ENCODE measurements at regions not wholly inside any gene's neighbourhood (a gene's known extent, or its start where the extent isn't known, plus 50 kb on each side); places are given as distances from the start of the nearest gene placed in this dataset.
"Not testable (repeated sequence)": the region's sequence is repeated elsewhere in the genome, so short reads cannot be mapped to it uniquely, and the experiment has no call there.

GRCh38 chr15:53209396-53210042 is 419.4 kb upstream of the ONECUT1 start:
- DNase-seq: no peak

DNA sequence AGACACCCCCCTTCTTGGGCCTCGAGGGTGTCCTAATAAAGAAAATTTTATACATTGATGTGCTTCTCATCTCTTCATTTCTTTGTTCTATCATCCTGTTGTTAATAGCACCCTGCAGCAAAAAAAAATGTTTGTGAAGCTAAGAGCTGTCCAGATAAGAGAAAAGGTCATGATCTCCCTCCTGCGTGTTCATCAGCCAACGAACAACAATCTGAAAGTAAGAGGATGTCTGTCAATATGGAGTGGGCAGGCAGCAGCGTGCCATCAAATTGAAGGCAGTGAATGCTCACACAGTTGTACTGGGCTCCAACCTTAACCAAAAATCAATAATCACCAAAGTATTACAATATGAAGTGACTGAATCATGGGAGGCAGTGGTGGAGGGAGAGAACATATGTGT is 418.6 kb upstream of the ONECUT1 start:
- no peak for DNase-seq

DNA sequence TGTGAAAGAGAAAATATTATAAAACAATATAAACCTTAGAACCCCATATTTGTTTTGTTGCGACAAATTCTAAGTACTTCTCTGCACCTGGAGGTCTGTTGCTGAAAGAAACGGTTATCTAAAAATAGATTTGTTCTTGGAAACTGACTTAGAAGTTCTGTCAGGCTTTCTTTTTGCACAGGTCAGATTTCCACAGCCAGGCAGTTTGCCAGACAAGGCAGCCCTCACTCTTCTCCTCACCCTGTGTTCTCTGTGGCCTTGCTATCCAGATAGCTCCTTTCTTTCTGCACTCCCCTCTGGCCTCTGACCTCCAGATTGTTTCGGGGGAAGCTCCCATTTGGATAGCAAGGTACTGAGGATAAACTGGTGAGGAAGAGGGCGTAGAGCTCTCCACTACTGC is 413.3 kb upstream of the ONECUT1 start:
- no peak for DNase-seq

DNA sequence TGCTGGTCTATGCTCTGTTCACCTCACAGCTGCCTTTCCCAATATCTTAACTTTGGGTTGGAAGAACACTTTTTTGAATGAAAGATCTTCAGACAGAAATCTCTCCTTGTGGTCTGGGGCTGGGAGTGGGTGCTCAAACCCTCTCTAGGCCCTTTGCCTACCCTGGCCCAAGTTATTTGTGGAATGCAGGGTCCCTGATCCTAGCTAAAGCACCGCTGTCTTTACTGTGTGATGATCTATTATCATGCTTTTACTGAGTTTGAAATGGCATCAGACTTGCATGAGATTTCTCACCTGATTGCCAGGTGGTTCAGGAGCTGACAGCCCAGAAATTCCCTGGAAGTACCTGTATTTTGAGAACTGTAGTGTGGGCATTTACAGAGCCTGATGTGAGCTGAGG is 412.7 kb upstream of the ONECUT1 start:
- no peak for DNase-seq

- DNase-seq: peak; percentile 64
Observed at GRCh38 chr15:53197426-53197839, 407.3 kb upstream of the ONECUT1 start.

- no peak for DNase-seq
Observed at GRCh38 chr15:53196788-53197187, 406.7 kb upstream of the ONECUT1 start.

GRCh38 chr15:53196242-53196641 is 406.1 kb upstream of the ONECUT1 start:
- no peak for DNase-seq

GRCh38 chr15:53193149-53193548 is 403.0 kb upstream of the ONECUT1 start:
- no peak for DNase-seq

DNA sequence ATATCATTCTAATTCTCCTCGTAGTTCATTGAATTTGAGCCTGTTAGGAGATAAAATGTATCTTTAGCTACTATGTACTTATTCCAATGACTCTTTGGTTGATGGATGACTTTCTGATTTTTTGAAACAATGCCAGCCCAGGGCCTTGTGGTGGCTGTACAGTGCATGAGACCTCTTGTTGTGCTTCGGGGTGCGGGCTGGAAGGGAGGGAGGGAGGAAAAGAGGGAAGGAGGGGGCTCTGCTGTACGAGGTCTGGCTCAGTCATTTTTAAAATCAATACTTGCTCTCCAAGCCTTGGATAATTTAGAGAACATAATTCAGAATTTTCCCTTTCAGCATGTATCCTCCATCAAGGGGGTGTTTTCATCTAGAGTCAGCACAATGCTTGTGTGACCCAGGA is 399.7 kb upstream of the ONECUT1 start:
- no peak for DNase-seq

DNA sequence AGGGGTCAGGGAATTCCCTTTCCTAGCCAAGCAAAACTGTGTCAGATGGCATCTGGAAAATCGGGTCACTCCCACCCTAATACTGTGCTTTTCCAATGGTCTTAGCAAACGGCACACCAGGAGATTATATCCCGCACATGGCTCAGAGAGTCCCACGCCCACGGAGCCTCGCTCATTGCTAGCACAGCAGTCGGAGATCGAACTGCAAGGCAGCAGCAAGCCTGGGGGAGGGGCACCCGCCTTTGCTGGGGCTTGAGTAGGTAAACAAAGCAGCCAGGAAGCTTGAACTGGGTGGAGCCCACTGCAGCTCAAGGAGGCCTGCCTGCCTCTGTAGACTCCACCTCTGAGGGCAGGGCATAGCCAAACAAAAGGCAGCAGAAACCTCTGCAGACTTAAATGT is 393.3 kb upstream of the ONECUT1 start:
- not testable (repeated sequence) for DNase-seq

- no peak for DNase-seq
Observed at GRCh38 chr15:53171571-53171970, 381.4 kb upstream of the ONECUT1 start.

- no peak for DNase-seq
Observed at GRCh38 chr15:53166684-53167201, 376.6 kb upstream of the ONECUT1 start.

GRCh38 chr15:53165988-53166683 is 376.0 kb upstream of the ONECUT1 start:
- DNase-seq: no peak

DNA sequence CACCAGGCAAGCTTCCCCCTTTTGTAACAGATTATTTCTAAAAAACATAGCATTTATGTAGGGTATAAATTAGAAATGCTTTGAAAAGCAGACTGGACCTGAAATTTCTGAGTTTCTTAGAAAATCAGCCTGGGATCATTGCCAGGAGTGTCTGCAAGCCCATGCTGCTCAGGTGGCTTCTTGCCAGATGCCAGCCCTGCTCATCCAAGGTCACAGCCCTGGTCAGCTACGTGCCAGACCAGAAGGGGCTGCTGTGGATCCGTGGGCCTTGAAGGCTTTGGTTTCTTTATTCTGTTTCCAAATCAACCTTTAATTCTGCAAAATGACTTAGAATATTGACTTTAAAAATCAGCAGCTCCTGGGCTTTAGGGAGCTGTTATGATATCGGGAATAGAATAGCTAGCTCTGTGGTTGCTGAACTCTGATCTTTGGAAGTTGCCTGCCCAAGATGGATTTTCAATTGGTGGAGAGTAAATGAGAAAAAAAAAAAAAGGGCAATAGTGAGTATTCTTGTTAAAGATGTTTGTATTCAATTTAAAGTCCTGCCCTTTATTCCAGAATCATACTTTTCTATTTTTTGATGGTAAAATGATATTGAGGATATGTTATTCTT is 370.1 kb upstream of the ONECUT1 start:
- no peak for DNase-seq

GRCh38 chr15:53159458-53159857 is 369.3 kb upstream of the ONECUT1 start:
- DNase-seq: no peak

DNA sequence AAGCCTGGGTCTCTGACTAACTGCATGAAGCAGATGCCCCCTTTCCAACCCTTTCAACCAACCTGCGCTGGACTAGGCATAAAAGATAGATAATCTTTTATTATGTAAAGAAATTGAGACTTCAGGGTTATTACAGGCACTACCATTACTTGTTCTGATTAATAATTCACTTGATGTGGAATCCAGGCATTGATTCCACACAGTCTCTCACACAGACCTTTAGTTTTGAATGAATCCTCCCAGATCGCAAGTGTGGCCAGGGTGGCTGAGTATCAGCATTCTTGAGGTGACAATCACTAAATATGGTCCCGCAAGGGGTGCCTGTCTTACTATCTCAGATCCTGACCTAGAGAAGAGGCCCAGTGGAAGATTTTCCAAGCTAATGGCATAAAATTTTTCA is 368.9 kb upstream of the ONECUT1 start:
- no peak for DNase-seq

- DNase-seq: no peak
Observed at GRCh38 chr15:53133255-53133850, 343.2 kb upstream of the ONECUT1 start.

GRCh38 chr15:53130943-53131342 is 340.8 kb upstream of the ONECUT1 start:
- DNase-seq: no peak

GRCh38 chr15:53129121-53129904 is 339.2 kb upstream of the ONECUT1 start:
- DNase-seq: no peak

DNA sequence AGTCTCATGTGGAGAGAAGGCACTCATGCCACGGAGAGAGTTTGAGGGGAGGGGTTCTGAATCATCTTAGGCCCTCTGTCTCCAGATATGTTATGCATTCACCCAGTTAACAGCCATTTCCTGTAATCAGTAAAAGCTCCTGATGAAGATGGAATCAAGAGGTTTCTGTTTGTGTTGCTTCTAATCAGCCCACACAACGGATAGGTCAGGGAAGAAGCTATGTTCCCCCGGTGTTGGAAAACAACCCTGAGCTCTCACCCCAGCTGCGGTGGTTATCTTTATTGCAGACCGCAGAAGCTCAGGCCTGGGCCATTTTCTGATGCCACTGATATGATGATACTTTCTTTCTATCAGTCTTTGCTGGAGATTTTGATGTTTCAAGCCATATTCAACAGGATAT is 338.5 kb upstream of the ONECUT1 start:
- DNase-seq: no peak

- DNase-seq: no peak
Observed at GRCh38 chr15:53126144-53126543, 336.0 kb upstream of the ONECUT1 start.

GRCh38 chr15:53122818-53123217 is 332.7 kb upstream of the ONECUT1 start:
- no peak for DNase-seq

DNA sequence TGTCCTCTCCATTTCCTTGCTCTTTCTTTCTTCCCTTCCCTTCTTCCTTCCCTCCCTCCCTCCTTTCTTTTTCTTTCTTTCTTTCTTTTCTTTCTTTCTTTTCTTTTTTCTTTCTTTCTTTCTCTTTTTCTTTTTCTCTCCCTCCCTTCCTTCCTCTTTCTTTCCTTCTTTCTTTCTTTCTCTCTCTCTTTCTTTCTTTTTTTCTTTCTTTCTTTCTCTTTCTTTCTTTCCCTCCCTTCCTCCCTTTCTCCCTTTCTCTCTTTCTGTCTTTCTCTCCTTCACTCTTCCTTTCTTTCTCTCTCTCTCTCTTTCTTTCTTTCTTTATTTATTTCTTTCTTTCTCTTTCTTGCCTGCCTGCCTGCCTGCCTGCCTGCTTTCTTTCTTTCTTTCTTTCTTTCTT is 326.8 kb upstream of the ONECUT1 start:
- not testable (repeated sequence) for DNase-seq
